HCT116 (cell line): ENCODE measurements at regions not wholly inside any gene's neighbourhood (a gene's known extent, or its start where the extent isn't known, plus 50 kb on each side); places are given as distances from the start of the nearest gene placed in this dataset.
"Not testable (repeated sequence)": the region's sequence is repeated elsewhere in the genome, so short reads cannot be mapped to it uniquely, and the experiment has no call there.

Experiments used
- ATF3 ChIP-seq: IDR thresholded peaks from 2 replicates; pipeline ENCODE4 v1.6.1; 2012
- CTCF ChIP-seq, 3 experiments: fragments of 200-600 bp in 1 of 3; sonication (generic) in 1 of 3; IDR thresholded peaks in 2 of 3; conservative IDR thresholded peaks in 1 of 3; 2 replicates each; pipeline ENCODE4 v1.5.1; 2012 to 2017; ENCODE audit warnings: low read depth in 2 of 3, low read length in 2 of 3, antibody characterized with exemption in 1 of 3, borderline replicate concordance in 1 of 3, control low read depth in 1 of 3, mild to moderate bottlenecking in 1 of 3, mixed read lengths in 1 of 3, mixed run types in 1 of 3, moderate library complexity in 1 of 3; ENCODE audit not compliant: insufficient read depth in 1 of 3
- EGR1 ChIP-seq: IDR thresholded peaks from 2 replicates; pipeline ENCODE4 v1.6.1; 2012; ENCODE audit warnings: low read depth
- EZH2 ChIP-seq: fragments of 200-600 bp; sonication (generic); IDR thresholded peaks from 2 replicates; pipeline ENCODE4 v1.6.1; 2017; ENCODE audit warnings: antibody characterized with exemption, mixed run types
- JUND ChIP-seq: IDR thresholded peaks from 2 replicates; pipeline ENCODE4 v1.6.1; 2012
- POLR2A ChIP-seq: IDR thresholded peaks from 2 replicates; pipeline ENCODE4 v1.7.0; 2011; ENCODE audit warnings: borderline replicate concordance; ENCODE audit not compliant: insufficient read depth, insufficient read length; ENCODE audit errors: extremely low read depth
- POLR2AphosphoS5 ChIP-seq: IDR thresholded peaks from 2 replicates; pipeline ENCODE4 v1.6.1; 2011; ENCODE audit warnings: mild to moderate bottlenecking, low read depth, low read length, moderate library complexity
- REST ChIP-seq: IDR thresholded peaks from 2 replicates; pipeline ENCODE4 v1.6.1; 2012; ENCODE audit warnings: low read depth
- SP1 ChIP-seq: IDR thresholded peaks from 2 replicates; pipeline ENCODE4 v1.6.1; 2012; ENCODE audit warnings: low read depth
- SRF ChIP-seq: IDR thresholded peaks from 2 replicates; pipeline ENCODE4 v1.6.1; 2012; ENCODE audit warnings: low read depth
- YY1 ChIP-seq: IDR thresholded peaks from 2 replicates; pipeline ENCODE4 v1.6.1; 2011; ENCODE audit warnings: low read length, low read depth, moderate library complexity, mild to moderate bottlenecking; ENCODE audit not compliant: insufficient replicate concordance; ENCODE audit errors: extremely low read depth
- ZBTB33 ChIP-seq: IDR thresholded peaks from 2 replicates; pipeline ENCODE4 v1.6.1; 2011; ENCODE audit warnings: mild to moderate bottlenecking, low read length, moderate library complexity; ENCODE audit not compliant: insufficient replicate concordance; ENCODE audit errors: extremely low read depth

- not testable (repeated sequence) for TF ChIP-seq EZH2; POLR2A; YY1; JUND; CTCF (IDR thresholded peaks at IDR 0.05 in 2 of 3, conservative IDR thresholded peaks at IDR 0.05 in 1 of 3; ENCODE audit: borderline replicate concordance in 1 of 3, insufficient read depth in 1 of 3, low read depth in 2 of 3, low read length in 2 of 3); ZBTB33; POLR2AphosphoS5; EGR1; ATF3; SP1; REST; SRF
These were observed 69.4 kb upstream of the SLC25A33 start for GRCh38 chr1:9469882-9470281.
